ENCODE measurements at regions not wholly inside any gene's neighbourhood (a gene's known extent, or its start where the extent isn't known, plus 50 kb on each side); places are given as distances from the start of the nearest gene placed in this dataset.

DNA sequence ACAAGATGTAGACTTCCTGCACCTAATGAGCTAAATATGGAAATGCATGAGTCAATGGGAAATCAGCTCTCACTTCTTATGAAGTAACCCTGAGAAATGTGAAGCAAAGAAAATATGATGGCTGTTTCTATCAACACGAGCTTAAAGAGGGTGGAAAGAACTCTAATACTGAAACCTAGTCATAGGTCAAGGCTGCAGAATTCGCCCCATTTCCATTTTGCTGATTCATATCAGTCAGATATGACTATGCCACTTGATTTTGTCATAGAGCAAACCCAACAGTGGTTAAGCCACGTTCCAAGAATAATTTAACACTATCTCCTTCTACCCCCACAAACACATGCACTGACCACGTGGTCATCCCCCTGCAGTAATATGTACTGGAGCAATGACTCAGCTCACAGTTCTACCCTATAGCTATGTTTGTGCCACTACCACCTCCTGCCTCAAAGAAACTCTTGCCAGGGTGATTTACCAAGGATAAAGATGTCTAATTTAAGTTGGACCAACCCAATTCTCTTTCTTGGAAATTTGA, 157.5 kb downstream of the TMTC3 start:
- H3K79me2 ChIP-seq (ENCODE audit: insufficient read depth, low read length) = no peaks in the 10 kb centered on the region
- no peaks in the 10 kb centered on the region for H3K9me3 ChIP-seq (ENCODE audit: low read length)
- POLR2A ChIA-PET = no interaction called here
- no peak overlapping the region for H3K4me2 ChIP-seq (ENCODE audit: low read depth, low read length)
- H3K27ac ChIP-seq (ENCODE audit: extremely low read length, insufficient read depth, low read length) = no peak overlapping the region
- no peak for DNase-seq (ENCODE audit: low spot score)
- in situ Hi-C loops (cut with HindIII; ENCODE audit: extremely low pct_ligation_motif_present, low pct_unique_long_range_greater_than_20kb) = no loop called here
- H2AFZ ChIP-seq (ENCODE audit: low read length) = no peak overlapping the region
- no peak overlapping the region for H3K4me3 ChIP-seq (replicated peaks in 1 of 3; ENCODE audit: insufficient read depth in 1 of 3, low read depth in 2 of 3, low read length in 3 of 3)
- TF ChIP-seq FOXA1 (IDR thresholded peaks at IDR 0.05) (no peak), FOXA1 (CRISPR knock-in tag; IDR thresholded peaks at IDR 0.05) (no peak), CENPT (CRISPR knock-in tag; IDR thresholded peaks at IDR 0.05; ENCODE audit: low read depth) (no peak), NFE2 (CRISPR knock-in tag; IDR thresholded peaks at IDR 0.05) (no peak), NFE2L2 (IDR thresholded peaks at IDR 0.05; ENCODE audit: low read length) (peak; percentile 68), FOSL2 (CRISPR knock-in tag; IDR thresholded peaks at IDR 0.05) (peak; percentile 58), ZNF766 (CRISPR knock-in tag; IDR thresholded peaks at IDR 0.05; ENCODE audit: borderline replicate concordance) (no peak), MAFF (IDR thresholded peaks at IDR 0.05; ENCODE audit: low read depth, low read length) (peak; percentile 41; the same call in 1 of the 2 replicates), MNT (IDR thresholded peaks at IDR 0.05) (peak; percentile 52), ELF4 (CRISPR knock-in tag; IDR thresholded peaks at IDR 0.05; ENCODE audit: borderline replicate concordance) (no peak), HHEX (CRISPR knock-in tag; IDR thresholded peaks at IDR 0.05) (no peak), RBAK (CRISPR knock-in tag; IDR thresholded peaks at IDR 0.05) (no peak), HMG20B (CRISPR knock-in tag; conservative IDR thresholded peaks at IDR 0.05) (no peak), MAFK (conservative IDR thresholded peaks at IDR 0.05 in 1 of 2, IDR thresholded peaks at IDR 0.05 in 1 of 2; ENCODE audit: low read length in 2 of 2) (0 out of 4 replicates have a peak, but pooled peaks of 1 of the 2 experiments have one; percentile 1)
- no peak for ATAC-seq
- H3K4me1 ChIP-seq (ENCODE audit: insufficient read depth, low read length) = peaks cover 20% of the 10 kb centered on the region; the same call in 1 of the 2 replicates
- H3K27me3 ChIP-seq (ENCODE audit: control insufficient read depth in 1 of 2, insufficient read depth in 2 of 2, low read length in 2 of 2) = no peaks in the 10 kb centered on the region
- WGBS (ENCODE audit: low lambda C conversion rate) = 7% methylated on average over 4 of the region's 4 CpGs
- no peak overlapping the region for H3K9ac ChIP-seq (ENCODE audit: insufficient read depth, low read depth, low read length)
- no peak for FAIRE-seq
- intact Hi-C loops (cut with micrococcal nuclease; ENCODE audit: unreplicated experiment) = no loop called here
- CTCF ChIA-PET (ENCODE audit: low intra/inter-chr PET ratio, low total read pairs) = no interaction called here
- no TSS peak for BruUV-seq (replicated peaks)
- no peaks in the 10 kb centered on the region for H3K36me3 ChIP-seq (replicated peaks in 1 of 2; ENCODE audit: control insufficient read depth in 1 of 2, insufficient read depth in 2 of 2, low read length in 2 of 2)
- H4K20me1 ChIP-seq (ENCODE audit: insufficient read depth, low read length) = no peaks in the 10 kb centered on the region
